HEK293 (cell line): ENCODE measurements at regions not wholly inside any gene's neighbourhood (a gene's known extent, or its start where the extent isn't known, plus 50 kb on each side); places are given as distances from the start of the nearest gene placed in this dataset.

Source experiments
- CTCF ChIA-PET: fragments of 350-600 bp; formaldehyde crosslinking; extraction: SDS; loops from one replicate; lab custom pipeline; 2021; ENCODE audit warnings: antibody characterized with exemption; lab: Yijun Ruan, JAX
- POLR2A ChIA-PET: fragments of 300-600 bp; formaldehyde crosslinking; extraction: SDS; loops from one replicate; lab custom pipeline; 2020; ENCODE audit warnings: antibody characterized with exemption, inconsistent platforms; lab: Yijun Ruan, JAX
- H3K27ac ChIP-seq: fragments of 200-500 bp; sonication (Bioruptor generic); 2 replicates; pipeline ENCODE4 v1.5.1; 2014; ENCODE audit warnings: low read depth, low read length, control low read depth, inconsistent platforms; ENCODE audit errors: extremely low read depth
- H3K36me3 ChIP-seq, 2 experiments: fragments of 200-500 bp in 1 of 2; sonication (Bioruptor generic) in 1 of 2; 1 replicate in 1 of 2; 2 replicates in 1 of 2; pipeline ENCODE4 v1.5.1; 2014 to 2017; ENCODE audit warnings: inconsistent platforms in 2 of 2, low read length in 2 of 2; ENCODE audit not compliant: control insufficient read depth in 2 of 2, insufficient read depth in 1 of 2
- H3K4me1 ChIP-seq: fragments of 200-500 bp; sonication (Bioruptor generic); 2 replicates; pipeline ENCODE4 v1.5.1; 2014; ENCODE audit warnings: mild to moderate bottlenecking, low read length, inconsistent platforms; ENCODE audit not compliant: control insufficient read depth, insufficient read depth
- H3K4me3 ChIP-seq: 2 replicates; pipeline ENCODE4 v1.5.1; 2011; ENCODE audit warnings: low read depth, mild to moderate bottlenecking, control low read depth, low read length, moderate library complexity
- H3K9me3 ChIP-seq: fragments of 200-500 bp; sonication (Bioruptor generic); 2 replicates; pipeline ENCODE4 v1.5.1; 2014; ENCODE audit warnings: low read depth, low read length, inconsistent platforms; ENCODE audit not compliant: control insufficient read depth, insufficient read depth
- BCL11A ChIP-seq: fragments of 450-650 bp; formaldehyde crosslinking; IDR thresholded peaks from 2 replicates; pipeline ENCODE4 v1.5.1; 2016; ENCODE audit warnings: low read depth, missing biosample characterization, missing genetic modification characterization
- YY2 ChIP-seq: fragments of 450-650 bp; formaldehyde crosslinking; IDR thresholded peaks from 2 replicates; pipeline ENCODE4 v1.5.1; 2016; ENCODE audit warnings: missing biosample characterization, missing genetic modification characterization
- ZNF341 ChIP-seq: fragments of 450-650 bp; formaldehyde crosslinking; IDR thresholded peaks from 2 replicates; pipeline ENCODE4; 2016; ENCODE audit warnings: low read depth, missing biosample characterization, missing genetic modification characterization
- ZNF350 ChIP-seq: fragments of 450-650 bp; formaldehyde crosslinking; IDR thresholded peaks from 2 replicates; pipeline ENCODE4 v1.5.0; 2017; ENCODE audit warnings: missing biosample characterization, mild to moderate bottlenecking, missing genetic modification characterization
- ZNF501 ChIP-seq: fragments of 450-650 bp; formaldehyde crosslinking; IDR thresholded peaks from 2 replicates; pipeline ENCODE4 v1.5.1; 2016; ENCODE audit warnings: missing biosample characterization, missing genetic modification characterization
- ZNF549 ChIP-seq: fragments of 450-650 bp; IDR thresholded peaks from 2 replicates; pipeline ENCODE4 v1.5.1; 2018; ENCODE audit warnings: missing biosample characterization, missing genetic modification characterization, mild to moderate bottlenecking, inconsistent platforms, moderate library complexity
- ZNF596 ChIP-seq: fragments of 450-650 bp; IDR thresholded peaks from 2 replicates; pipeline ENCODE4 v1.5.0; 2018; ENCODE audit warnings: missing biosample characterization, mild to moderate bottlenecking, missing genetic modification characterization, moderate library complexity
- ZNF624 ChIP-seq: fragments of 450-650 bp; formaldehyde crosslinking; IDR thresholded peaks from 2 replicates; pipeline ENCODE4 v1.5.1; 2017; ENCODE audit warnings: missing biosample characterization, missing genetic modification characterization
- TF ChIP-seq, protein P1 (sequence below): fragments of 450-650 bp; formaldehyde crosslinking; IDR thresholded peaks from 2 replicates; pipeline ENCODE4 v1.5.1; 2016; ENCODE audit warnings: missing biosample characterization, missing genetic modification characterization, borderline replicate concordance
- TF ChIP-seq, protein P2 (sequence below): fragments of 450-650 bp; formaldehyde crosslinking; IDR thresholded peaks from 2 replicates; pipeline ENCODE4 v1.5.1; 2016; ENCODE audit warnings: missing biosample characterization, missing genetic modification characterization
- TF ChIP-seq, protein P3 (sequence below): fragments of 450-650 bp; formaldehyde crosslinking; IDR thresholded peaks from 2 replicates; pipeline ENCODE4 v1.5.1; 2016; ENCODE audit warnings: missing biosample characterization, missing genetic modification characterization
- TF ChIP-seq, protein P4 (sequence below): fragments of 450-650 bp; formaldehyde crosslinking; IDR thresholded peaks from 2 replicates; pipeline ENCODE4 v1.5.1; 2016; ENCODE audit warnings: missing biosample characterization, missing genetic modification characterization, low read depth
- TF ChIP-seq, protein P5 (sequence below): fragments of 450-650 bp; formaldehyde crosslinking; IDR thresholded peaks from 2 replicates; pipeline ENCODE4 v1.5.1; 2016; ENCODE audit warnings: missing biosample characterization, missing genetic modification characterization

DNA sequence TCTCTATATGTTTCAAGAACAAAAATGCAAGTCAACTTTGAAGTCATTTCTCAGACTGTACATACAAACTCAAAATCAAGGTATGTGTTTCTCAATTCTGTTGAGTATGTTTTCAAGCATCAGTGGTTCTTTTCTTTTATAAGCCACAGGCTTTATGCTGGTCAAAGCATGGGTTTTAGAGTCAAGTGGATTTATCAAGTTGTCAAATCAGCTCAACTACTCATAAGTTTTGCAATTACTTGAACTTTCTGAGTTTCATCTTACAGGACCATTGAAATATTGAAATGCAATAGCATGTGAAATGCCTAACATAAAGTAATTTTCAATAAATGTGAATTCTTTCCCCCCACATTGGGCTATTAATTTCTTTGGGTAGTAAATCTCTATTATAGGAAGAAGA is 239.9 kb upstream of the DKK2 start:
- ChIA-PET CTCF (interaction anchor here (0.6 to 0.7 kb wide), 2 partner anchors 87 to 1016 kb away, joined by 3 read pairs; no protein-coding TSS in a partner anchor), POLR2A (no interaction called here)
- Histone ChIP-seq H3K36me3 (no peaks in the 10 kb centered on the region), H3K9me3 (no peaks in the 10 kb centered on the region), H3K4me3 (no peak overlapping the region), H3K27ac (no peak overlapping the region), H3K4me1 (no peaks in the 10 kb centered on the region)
- TF ChIP-seq ZNF624 (no peak), BCL11A (tag by site-specific recombination) (no peak), YY2 (tag by site-specific recombination) (no peak), ZNF501 (tag by site-specific recombination) (no peak), ZNF350 (tag by site-specific recombination) (no peak)
- TF ChIP-seq, protein P1, sequence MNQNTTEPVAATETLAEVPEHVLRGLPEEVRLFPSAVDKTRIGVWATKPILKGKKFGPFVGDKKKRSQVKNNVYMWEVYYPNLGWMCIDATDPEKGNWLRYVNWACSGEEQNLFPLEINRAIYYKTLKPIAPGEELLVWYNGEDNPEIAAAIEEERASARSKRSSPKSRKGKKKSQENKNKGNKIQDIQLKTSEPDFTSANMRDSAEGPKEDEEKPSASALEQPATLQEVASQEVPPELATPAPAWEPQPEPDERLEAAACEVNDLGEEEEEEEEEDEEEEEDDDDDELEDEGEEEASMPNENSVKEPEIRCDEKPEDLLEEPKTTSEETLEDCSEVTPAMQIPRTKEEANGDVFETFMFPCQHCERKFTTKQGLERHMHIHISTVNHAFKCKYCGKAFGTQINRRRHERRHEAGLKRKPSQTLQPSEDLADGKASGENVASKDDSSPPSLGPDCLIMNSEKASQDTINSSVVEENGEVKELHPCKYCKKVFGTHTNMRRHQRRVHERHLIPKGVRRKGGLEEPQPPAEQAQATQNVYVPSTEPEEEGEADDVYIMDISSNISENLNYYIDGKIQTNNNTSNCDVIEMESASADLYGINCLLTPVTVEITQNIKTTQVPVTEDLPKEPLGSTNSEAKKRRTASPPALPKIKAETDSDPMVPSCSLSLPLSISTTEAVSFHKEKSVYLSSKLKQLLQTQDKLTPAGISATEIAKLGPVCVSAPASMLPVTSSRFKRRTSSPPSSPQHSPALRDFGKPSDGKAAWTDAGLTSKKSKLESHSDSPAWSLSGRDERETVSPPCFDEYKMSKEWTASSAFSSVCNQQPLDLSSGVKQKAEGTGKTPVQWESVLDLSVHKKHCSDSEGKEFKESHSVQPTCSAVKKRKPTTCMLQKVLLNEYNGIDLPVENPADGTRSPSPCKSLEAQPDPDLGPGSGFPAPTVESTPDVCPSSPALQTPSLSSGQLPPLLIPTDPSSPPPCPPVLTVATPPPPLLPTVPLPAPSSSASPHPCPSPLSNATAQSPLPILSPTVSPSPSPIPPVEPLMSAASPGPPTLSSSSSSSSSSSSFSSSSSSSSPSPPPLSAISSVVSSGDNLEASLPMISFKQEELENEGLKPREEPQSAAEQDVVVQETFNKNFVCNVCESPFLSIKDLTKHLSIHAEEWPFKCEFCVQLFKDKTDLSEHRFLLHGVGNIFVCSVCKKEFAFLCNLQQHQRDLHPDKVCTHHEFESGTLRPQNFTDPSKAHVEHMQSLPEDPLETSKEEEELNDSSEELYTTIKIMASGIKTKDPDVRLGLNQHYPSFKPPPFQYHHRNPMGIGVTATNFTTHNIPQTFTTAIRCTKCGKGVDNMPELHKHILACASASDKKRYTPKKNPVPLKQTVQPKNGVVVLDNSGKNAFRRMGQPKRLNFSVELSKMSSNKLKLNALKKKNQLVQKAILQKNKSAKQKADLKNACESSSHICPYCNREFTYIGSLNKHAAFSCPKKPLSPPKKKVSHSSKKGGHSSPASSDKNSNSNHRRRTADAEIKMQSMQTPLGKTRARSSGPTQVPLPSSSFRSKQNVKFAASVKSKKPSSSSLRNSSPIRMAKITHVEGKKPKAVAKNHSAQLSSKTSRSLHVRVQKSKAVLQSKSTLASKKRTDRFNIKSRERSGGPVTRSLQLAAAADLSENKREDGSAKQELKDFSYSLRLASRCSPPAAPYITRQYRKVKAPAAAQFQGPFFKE, result no peak
- TF ChIP-seq, protein P2, sequence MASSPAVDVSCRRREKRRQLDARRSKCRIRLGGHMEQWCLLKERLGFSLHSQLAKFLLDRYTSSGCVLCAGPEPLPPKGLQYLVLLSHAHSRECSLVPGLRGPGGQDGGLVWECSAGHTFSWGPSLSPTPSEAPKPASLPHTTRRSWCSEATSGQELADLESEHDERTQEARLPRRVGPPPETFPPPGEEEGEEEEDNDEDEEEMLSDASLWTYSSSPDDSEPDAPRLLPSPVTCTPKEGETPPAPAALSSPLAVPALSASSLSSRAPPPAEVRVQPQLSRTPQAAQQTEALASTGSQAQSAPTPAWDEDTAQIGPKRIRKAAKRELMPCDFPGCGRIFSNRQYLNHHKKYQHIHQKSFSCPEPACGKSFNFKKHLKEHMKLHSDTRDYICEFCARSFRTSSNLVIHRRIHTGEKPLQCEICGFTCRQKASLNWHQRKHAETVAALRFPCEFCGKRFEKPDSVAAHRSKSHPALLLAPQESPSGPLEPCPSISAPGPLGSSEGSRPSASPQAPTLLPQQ (tag by site-specific recombination), result no peak
- TF ChIP-seq, protein P3, sequence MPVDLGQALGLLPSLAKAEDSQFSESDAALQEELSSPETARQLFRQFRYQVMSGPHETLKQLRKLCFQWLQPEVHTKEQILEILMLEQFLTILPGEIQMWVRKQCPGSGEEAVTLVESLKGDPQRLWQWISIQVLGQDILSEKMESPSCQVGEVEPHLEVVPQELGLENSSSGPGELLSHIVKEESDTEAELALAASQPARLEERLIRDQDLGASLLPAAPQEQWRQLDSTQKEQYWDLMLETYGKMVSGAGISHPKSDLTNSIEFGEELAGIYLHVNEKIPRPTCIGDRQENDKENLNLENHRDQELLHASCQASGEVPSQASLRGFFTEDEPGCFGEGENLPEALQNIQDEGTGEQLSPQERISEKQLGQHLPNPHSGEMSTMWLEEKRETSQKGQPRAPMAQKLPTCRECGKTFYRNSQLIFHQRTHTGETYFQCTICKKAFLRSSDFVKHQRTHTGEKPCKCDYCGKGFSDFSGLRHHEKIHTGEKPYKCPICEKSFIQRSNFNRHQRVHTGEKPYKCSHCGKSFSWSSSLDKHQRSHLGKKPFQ (tag by site-specific recombination), result no peak

DNA sequence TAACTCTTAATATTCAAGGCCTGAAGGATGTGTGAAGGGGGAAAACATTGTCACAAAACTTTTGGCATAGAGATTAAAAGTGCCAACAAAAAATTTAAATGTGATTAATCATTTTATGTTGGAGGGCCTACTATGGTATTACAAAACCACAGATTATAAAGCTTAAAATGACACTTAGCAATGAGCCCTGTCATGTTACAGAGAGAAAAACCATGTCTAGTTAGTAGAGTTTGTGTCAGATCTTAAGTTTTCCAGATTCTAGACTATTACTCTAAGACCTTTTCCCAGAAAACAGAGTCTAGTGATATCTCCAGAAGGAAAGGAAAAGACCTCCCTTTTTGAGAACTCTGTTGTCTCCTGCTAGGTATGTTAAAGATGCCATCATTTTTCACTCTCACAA is 239.1 kb upstream of the DKK2 start:
- POLR2A ChIA-PET, result no interaction called here

More for the DNA sequence above, 239.1 kb upstream of the DKK2 start:
- no peaks in the 10 kb centered on the region for H3K4me1 ChIP-seq
- H3K27ac ChIP-seq, result no peak overlapping the region
- no peaks in the 10 kb centered on the region for H3K36me3 ChIP-seq
- no peaks in the 10 kb centered on the region for H3K9me3 ChIP-seq
- no peak overlapping the region for H3K4me3 ChIP-seq
- CTCF ChIA-PET, result no interaction called here
- TF ChIP-seq ZNF341 (no peak), ZNF549 (tag by site-specific recombination) (no peak), ZNF596 (tag by site-specific recombination) (no peak)
- TF ChIP-seq, protein P4, sequence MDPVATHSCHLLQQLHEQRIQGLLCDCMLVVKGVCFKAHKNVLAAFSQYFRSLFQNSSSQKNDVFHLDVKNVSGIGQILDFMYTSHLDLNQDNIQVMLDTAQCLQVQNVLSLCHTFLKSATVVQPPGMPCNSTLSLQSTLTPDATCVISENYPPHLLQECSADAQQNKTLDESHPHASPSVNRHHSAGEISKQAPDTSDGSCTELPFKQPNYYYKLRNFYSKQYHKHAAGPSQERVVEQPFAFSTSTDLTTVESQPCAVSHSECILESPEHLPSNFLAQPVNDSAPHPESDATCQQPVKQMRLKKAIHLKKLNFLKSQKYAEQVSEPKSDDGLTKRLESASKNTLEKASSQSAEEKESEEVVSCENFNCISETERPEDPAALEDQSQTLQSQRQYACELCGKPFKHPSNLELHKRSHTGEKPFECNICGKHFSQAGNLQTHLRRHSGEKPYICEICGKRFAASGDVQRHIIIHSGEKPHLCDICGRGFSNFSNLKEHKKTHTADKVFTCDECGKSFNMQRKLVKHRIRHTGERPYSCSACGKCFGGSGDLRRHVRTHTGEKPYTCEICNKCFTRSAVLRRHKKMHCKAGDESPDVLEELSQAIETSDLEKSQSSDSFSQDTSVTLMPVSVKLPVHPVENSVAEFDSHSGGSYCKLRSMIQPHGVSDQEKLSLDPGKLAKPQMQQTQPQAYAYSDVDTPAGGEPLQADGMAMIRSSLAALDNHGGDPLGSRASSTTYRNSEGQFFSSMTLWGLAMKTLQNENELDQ (tag by site-specific recombination), result no peak
- TF ChIP-seq, protein P5, sequence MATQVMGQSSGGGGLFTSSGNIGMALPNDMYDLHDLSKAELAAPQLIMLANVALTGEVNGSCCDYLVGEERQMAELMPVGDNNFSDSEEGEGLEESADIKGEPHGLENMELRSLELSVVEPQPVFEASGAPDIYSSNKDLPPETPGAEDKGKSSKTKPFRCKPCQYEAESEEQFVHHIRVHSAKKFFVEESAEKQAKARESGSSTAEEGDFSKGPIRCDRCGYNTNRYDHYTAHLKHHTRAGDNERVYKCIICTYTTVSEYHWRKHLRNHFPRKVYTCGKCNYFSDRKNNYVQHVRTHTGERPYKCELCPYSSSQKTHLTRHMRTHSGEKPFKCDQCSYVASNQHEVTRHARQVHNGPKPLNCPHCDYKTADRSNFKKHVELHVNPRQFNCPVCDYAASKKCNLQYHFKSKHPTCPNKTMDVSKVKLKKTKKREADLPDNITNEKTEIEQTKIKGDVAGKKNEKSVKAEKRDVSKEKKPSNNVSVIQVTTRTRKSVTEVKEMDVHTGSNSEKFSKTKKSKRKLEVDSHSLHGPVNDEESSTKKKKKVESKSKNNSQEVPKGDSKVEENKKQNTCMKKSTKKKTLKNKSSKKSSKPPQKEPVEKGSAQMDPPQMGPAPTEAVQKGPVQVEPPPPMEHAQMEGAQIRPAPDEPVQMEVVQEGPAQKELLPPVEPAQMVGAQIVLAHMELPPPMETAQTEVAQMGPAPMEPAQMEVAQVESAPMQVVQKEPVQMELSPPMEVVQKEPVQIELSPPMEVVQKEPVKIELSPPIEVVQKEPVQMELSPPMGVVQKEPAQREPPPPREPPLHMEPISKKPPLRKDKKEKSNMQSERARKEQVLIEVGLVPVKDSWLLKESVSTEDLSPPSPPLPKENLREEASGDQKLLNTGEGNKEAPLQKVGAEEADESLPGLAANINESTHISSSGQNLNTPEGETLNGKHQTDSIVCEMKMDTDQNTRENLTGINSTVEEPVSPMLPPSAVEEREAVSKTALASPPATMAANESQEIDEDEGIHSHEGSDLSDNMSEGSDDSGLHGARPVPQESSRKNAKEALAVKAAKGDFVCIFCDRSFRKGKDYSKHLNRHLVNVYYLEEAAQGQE (tag by site-specific recombination), result no peak
